Activated CD4-positive, alpha-beta T cell treated with anti-CD3 and anti-CD28 coated beads, Interleukin-2, amount 50 U/mL, for 48 hours (primary cell): ENCODE measurements at regions not wholly inside any gene's neighbourhood (a gene's known extent, or its start where the extent isn't known, plus 50 kb on each side); places are given as distances from the start of the nearest gene placed in this dataset.
"Not testable (repeated sequence)": the region's sequence is repeated elsewhere in the genome, so short reads cannot be mapped to it uniquely, and the experiment has no call there.

Experiments
- DNase-seq, 2 experiments: peaks; one replicate each; pipeline ENCODE4 v3.0.0-alpha.2; 2020

DNA sequence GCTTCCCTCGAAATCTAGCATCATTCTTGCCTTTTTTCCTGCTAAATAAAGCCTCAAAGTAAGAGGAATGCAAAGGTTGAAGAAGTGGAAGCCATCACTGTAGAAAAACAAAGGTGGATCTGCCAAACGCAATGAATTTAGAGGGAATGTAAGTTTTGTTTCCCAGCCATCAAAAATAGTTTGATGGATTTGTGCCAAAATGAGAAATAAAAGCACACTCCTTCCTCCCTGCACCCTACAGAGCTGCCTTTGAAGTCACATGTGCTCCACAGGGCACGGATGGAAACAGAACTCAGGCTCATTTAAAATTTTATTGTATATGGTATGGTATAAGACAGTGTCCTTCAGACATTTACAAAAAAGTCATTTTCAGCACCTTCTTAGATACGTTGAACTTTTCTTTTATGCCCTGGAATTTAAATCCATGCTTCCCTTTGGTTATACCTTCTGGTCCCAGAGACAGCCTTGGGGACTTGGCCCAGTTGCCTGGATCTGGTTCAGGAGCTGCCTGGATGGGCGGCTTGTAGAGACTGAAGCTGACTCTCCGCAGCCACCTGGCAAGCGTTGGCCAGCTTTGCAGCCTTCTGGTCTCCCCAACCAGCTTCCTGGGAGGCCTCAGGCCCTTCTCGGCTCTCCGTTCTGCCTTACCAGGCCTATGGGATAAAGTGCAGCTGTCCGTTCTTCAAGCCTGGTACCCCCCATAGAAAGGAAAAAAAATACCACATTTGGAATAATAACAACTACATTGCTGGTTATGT lies 228.5 kb upstream of the NEBL start:
- DNase-seq = no peak

DNA sequence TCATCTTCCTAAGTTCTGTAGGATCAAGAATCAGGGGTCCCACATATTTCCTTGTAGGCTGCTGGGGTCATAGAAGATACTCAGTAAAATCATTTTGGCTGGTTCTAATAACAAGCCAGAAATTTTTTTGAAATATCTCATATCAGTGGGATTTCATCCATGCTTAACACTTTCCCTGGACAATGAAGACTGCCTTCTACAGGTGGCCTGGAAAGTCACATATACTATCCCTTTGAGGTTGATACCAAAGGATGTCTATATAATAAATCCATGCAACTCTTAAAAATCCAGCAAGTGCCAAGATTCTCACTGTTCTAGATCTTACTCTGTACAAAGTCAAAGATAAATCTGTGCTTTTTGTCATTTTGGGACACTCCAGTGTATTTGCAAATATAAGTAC lies 225.8 kb upstream of the NEBL start:
- no peak for DNase-seq

DNA sequence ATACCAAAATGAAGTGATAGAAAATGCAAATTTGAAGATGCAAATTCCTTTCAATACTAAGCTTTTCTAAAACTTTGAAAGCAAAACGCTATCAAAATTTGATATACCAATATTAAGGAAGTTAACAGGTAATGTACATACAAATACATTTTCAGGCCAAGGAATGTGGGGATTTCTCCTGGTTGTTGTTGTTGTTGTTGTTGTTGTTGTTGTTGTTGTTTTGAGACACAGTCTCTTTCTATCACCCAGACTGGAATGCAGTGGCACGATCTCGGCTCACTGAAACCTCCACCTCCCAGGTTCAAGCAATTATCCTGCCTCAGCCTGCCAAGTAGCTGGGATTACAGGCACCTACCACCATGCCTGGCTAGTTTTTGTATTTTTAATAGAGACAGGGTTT lies 224.7 kb upstream of the NEBL start:
- not testable (repeated sequence) for DNase-seq

DNA sequence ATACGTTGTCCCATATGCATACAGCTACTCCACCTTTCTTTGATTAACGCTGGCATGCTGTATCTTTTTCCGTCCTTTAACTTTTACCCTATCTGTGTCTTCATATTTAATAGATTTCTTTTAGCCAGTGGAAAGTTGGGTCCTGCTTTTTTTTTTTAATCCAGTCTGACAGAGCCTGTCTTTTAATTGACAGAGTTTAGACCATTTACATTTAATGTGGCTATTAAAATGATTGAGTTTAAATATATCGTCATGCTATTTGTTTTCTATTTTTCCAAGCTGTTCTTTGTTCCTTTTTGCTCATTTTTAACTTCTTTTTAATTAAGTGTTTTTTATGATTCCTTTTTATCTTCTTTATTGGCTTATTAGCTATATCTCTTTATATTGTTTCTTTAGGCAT lies 217.6 kb upstream of the NEBL start:
- DNase-seq = no peak

DNA sequence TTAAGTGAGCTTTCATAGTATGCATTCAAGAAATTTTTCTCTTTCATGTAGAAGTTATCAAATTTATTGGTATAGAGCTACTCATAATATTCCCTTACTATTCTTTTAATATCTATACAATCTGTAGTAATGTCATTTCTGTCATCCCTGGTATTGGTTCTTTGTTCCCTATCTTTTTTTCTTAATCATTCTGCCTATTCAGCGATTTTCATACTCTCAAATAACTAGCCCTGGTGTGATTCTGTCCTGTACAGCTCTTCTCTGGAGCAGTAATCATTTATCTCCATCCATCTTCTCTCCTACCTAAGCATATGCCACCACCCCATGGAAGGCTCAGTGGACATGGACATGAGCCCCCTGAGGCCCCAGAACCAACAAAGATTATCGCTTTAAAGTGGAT lies 213.2 kb upstream of the NEBL start:
- DNase-seq = no peak

DNA sequence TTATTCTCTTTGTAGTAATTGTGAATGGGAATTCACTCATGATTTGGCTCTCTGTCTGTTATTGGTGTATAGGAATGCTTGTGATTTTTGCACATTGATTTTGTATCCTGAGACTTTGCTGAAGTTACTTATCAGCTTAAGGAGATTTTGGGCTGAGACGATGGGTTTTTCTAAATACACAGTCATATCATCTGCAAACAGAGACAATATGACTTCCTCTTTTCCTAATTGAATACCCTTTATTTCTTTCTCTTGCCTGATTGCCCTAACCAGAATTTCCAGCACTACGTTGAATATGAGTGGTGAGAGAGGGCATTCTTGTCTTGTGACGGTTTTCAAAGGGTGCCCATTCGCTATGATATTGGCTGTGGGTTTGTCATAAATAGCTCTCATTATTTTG lies 209.8 kb upstream of the NEBL start:
- not testable (repeated sequence) for DNase-seq

DNA sequence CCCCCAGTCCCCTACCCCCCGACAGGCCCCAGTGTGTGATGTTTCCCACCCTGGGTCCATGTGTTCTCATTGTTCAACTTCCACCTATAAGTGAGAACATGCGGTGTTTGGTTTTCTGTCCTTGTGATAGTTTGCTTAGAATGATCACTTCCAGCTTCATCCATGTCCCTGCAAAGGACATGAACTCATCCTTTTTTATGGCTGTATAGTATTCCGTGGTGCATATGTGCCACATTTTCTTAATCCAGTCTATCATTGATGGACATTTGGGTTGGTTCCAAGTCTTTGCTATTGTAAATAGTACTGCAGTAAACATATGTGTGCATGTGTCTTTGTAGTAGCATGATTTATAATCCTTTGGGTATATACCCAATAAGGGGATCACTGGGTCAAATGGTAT lies 208.2 kb upstream of the NEBL start:
- DNase-seq = not testable (repeated sequence)

DNA sequence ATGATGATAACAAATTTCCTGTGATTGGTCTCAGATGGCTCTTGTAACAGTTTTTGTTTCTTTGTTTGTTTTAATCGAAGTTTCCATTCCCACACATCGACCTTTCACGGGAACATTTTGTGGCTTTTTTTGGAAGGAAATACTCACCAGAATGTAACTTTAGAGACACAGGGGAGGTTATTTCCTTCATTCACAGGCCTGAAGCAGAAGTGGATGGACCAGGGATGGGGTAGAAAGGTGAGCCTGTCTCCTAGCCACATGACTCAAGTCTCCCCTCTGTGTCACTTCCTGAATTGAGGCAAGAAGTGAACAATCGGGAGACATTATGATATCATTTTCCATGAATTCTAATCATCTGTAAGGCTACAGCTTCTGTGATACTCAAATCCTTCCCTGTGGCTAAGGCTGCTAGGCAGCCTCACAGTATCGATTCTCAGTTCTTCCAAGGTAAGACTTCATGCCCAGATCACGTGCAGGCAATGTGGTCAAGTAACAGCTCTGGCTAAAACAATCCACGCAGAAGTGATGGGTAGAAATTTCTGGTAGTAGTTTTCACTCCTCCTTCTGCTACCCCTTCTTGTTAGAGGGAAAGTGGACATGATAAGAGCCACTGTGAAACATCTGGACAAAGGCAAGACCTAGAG lies 203.9 kb upstream of the NEBL start:
- peak in 1 of 2 experiments; percentile 13 for DNase-seq

DNA sequence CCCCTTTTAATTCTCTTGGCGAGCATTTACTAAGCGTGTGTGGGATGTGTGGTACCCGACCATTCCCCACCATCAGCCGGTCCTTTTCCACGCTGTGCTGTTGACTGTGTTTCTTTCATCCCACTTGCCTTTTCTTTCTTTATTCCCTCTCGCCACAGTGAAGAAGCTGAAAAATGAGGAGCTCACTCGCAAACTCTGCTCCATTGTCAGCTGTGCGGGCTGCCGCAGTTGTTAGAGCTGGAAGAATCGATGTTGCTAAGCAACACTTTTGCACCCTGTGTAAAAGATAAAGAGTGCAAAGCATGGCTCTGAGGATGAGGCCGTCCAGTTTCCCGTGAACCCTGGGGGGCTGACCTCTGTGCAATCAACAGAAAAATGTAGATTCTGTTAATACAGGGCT lies 203.1 kb upstream of the NEBL start:
- no peak for DNase-seq

DNA sequence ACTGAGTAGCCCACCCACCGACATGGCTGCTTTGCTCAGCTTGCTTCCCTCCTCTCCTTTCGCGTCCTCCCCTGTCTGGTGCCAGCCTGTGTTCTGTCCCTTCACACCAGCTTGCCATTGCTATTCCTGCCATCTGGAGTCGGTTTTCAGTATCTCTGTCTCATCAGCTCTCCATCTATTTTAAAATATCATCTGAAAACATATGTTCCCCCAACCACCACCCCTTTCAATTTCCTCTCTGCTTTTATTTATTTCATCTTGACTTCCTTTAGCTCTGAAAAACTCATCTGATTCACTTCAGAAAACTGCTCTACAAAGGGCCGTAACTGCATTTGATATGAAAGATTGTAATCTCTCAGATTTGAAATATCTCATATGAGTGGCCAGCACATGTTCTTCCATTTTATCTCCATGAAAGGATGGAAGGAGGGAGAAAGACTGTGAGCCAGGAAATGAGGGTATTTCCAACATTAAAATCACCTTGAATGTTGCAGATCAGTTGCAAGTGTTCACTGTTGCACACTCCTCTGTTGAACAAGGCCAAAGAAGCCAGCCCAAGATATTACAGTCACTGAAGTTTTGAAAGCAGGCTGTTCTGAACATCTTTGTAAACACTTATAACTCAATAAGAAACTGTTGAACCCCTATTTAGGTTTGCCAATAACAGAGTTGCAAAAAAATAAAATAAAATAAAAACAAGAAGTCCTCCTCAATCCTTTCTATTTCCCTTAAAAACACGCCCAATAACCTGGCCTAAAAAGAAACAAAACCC lies 202.4 kb upstream of the NEBL start:
- DNase-seq = no peak

DNA sequence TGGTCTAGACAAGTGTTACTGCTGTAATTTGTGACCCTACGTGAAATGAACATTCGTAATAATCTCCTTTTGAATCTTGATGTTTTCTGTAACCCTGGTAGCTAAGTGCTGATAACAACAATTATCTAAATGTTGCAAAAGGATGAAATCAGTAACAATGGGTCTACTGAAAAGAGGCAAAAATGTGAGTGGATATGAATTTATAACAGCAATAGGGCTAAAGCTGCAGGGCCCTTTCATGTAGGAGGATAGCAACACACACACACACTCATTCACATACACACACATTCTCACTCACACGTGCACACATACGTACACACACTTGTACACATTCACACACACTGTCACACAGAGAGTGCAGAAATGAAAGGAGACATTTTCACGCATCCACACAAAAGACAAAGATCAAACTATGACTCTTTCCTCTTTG lies 200.8 kb upstream of the NEBL start:
- DNase-seq = no peak

DNA sequence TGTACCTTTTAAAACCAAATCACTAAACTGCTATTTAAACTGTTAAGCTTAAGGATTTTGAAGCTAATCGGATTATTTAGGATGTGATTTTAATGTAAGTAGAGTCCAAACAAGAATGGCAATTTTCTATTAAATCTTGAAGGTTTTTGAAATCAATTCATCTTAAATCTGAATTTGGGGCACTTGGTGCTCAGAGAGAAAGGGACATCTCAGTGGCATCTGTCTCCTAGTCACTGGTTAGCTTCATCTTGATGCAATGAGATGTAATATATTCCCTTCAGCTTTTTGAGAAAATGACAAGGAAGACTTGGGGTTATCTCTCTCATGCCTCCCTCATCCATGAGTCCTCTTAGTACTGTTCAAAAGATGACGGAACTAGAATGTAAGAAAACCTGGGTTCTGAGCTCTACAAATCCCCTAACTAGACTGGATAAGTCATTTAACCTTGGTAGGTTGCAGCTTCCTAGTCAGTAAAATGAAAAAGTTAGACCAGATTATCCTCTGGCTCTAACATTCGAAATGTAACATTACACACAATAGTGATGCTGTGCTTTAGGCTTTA lies 198.5 kb upstream of the NEBL start:
- DNase-seq = no peak

DNA sequence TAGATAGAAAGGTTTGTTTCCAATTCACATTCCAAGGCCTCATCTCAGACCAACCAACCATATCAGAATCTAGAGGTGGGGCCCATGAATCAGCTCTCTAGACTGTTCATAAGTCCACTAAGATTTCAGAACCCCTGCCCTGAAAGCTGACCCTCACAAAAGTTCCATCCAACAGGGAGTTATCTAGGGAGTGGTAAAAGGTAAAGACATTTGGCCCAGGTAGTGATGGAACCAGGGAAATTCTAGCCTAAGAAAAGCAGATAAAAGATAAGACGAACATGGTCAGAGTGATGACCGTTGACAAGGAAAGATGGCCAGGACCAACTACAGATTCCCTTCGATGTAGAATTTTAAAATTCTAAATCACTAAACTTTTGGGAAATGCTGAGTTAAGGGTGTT lies 198.0 kb upstream of the NEBL start:
- no peak for DNase-seq

DNA sequence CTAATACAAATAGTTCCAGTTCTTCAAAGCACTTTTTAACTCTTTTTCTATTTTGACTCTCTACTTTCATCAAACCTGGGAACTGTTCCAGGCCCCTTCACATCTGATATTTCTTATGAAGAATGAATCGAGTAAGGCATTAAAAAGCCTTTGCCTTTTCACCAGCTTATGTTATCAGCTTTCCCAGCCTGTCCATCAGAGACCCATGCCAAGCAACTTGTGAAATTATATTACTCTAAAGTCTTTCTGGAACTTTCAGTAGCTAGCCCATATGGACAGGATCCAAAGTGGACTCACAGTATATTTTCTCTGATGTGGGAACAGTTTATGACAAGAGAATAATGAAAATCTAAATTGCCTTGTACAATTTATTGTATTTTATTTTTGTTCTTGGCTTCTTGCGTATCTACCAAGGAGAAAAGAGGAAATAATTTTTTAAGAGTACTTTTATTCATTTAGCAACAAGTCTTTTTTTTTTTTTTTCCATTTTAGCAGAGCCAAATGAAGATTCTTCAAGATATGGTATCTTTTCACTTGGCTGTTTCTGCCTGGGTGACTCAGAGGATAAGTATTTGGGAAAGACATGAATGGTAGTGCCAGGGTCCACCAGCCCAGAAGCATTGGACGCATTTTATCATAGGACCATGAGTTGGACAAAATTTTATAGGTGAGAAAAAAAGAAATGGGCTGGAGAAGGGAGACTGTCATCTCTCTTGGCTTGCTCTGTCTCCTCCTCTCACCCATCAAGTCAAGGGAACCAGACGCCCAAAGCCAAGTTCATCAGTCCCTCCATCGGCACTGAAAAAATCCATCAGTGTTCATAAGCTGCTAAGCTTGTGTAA lies 195.8 kb upstream of the NEBL start:
- no peak for DNase-seq

DNA sequence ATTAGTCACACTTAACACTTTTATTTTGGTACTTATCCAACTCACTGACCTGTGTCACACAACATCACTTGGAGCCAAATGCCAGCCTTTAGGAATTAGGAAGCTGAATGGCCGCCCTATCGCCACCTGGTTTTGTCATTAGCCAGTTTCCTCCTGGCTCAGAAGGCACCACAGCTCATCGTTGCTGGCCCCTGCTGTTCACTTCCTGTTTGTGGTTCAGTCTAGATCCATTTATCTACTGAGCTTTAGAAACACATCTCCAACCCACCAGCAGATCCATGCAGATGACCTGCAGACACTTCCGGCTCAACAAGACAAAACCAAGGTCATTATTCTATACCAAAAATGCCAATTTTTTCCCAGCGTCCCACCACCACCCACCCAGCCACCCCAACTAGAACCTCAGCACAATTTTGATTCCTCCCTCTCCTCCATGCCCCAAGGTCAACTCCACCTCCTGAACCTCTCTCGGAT lies 193.5 kb upstream of the NEBL start:
- no peak for DNase-seq

DNA sequence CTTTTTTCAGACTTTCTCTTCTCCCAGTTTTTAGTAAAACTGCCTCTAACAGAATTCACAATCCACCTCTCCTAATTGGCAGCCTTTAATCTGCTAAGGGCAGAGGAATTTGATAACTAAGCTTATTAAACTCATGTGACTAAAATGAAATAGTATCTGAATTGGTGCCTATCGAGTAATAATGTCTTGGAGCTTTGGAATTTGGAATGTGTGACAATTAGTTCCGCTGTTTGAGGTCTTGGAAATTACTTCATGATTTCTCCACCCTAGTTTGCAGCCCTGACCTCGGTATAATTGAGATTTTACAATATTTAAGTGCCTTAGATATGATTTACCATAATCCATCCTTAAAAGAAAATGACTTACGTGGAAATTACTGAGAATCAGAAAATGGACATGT lies 190.4 kb upstream of the NEBL start:
- DNase-seq = no peak

DNA sequence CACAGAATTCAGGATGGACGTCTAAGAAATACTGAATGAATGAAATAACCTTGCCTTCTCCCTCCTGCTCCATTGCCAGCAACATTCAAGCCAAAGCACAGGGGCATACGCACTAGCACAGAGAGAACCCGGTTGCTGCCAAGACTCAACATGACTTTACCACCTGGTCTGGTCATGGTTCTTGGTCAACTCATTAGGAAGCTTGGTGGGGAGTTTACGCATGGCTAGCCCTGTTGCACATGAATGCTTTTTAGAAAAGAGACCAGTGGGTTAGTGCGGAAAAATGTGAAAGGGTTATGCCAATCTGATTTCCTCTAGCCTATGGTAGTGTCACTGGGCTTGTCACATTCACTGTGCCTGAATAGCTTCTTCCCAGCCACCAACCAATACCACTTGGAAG lies 187.6 kb upstream of the NEBL start:
- DNase-seq = no peak

DNA sequence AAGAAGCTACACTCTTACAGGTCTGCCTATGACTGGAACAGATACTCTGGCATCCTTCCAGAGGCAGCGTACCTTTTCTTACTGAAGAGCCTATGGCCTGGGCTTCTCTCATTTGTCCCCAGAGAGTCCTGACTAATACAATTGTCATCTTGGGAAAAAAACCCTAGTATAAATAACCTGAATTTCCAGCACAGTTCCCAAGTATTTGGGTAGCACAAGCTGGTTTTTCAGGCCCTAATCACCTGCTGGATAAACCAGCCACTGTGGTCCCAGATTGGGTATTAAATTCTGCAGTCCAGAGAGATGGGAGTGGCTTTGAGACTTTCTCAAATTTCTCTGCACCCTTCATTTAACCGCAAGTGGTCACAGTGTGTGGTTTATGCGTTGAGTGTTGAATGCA lies 186.8 kb upstream of the NEBL start:
- DNase-seq = no peak

DNA sequence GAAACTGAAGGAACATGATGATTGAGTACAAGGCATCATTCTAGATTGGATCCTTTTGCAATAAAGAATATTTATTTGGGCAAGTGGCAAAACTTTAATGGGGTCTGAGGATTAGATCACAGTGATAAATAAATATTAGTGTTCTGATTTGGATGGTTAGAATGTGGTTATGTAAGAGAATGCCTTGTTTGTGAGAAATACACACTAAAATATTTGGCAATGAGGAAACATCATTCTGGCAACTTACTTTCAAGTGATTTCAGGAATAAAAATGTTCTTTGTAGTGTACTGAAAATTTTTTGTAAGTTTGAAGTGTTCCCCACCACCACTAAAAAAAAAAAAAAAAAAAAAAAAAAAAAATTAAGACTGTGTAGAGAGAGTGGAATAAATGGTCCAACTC lies 185.1 kb upstream of the NEBL start:
- DNase-seq = no peak

DNA sequence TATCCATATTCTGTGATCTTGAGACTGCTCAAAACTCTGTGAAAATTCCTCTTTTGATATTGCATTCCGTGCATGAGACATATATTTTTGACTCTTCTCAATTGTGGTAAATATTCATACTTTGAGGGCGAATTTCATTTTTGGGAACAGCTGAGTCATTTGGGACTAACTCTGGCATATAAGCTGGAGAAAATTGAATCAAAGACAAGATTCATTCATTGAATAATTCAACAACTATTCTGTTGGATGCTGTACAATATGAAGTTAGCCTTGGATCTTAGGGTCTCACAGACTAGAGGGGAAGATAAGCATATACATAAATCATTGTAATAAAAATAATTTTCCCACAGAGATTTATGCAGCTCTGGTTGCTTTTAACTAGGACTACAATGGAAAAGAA lies 183.2 kb upstream of the NEBL start:
- DNase-seq = no peak

DNA sequence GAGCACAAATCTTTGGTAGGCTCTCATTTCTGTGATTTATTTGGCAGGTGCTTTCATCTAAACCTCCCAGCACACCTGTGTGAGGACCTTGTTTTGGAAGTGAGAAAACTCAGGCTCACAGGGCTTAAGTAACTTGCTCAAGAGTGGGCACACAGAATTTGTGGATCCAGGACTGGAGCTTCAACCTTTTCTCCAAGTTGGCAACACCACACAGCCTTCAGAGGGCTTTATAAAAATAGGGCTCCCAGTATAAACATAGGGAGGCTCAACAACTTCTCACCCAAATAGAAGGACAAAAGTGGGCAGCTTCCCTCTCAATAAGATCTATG lies 182.2 kb upstream of the NEBL start:
- no peak for DNase-seq

DNA sequence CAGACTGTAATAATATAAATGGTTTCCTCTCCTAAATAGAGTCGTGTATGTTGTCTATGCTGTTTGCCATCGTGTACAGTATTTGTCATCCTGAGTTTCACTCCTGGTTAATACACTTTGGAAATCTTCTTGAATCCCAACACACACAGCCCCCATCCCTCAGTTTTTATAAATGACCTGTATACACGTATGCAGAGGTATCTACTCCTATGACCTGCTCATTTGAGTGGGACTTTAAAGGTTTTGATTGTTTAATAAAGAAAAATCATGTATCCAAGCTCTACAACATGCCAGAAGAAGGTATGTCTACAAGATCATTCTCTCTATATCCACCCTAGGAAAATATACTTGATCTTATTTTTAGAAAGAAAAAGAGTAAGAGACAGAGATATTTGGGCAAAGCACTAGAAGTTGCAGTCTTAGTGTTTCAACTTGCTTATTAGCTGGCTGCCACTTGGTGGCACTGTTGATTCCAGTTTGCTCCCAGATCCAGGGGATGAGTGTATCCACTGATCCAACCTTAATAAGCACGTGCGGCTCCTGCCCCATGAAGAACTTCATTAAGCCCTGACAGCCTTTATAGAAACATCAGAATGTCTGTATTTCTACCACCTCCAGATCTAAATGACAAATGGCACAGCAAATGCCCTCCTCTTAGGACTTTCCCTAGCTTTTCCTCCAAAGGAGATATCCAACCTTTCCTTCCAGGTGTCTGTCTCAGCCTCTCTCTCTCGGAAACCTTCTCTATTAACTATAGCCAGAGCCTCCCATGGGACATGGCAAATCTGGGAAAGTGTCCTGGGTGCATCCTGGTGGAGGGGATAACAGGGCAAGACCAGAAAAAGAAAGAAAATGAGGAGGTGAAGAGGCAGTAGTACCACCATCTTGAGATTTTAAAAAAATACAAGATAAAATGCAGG lies 181.6 kb upstream of the NEBL start:
- DNase-seq = peak; percentile 42 to 50
